8988T (cell line): ENCODE measurements at regions not wholly inside any gene's neighbourhood (a gene's known extent, or its start where the extent isn't known, plus 50 kb on each side); places are given as distances from the start of the nearest gene placed in this dataset.
"Not testable (repeated sequence)": the region's sequence is repeated elsewhere in the genome, so short reads cannot be mapped to it uniquely, and the experiment has no call there.

ENCODE experiments used
- DNase-seq: peaks from one replicate; pipeline ENCODE4 v3.0.0; 2011

GRCh38 chr18:67455890-67456501 lies 60.5 kb downstream of the DSEL start:
- no peak for DNase-seq

- no peak for DNase-seq
Observed at GRCh38 chr18:67453901-67454300, 62.6 kb downstream of the DSEL start.

GRCh38 chr18:67451960-67452359 lies 64.6 kb downstream of the DSEL start:
- no peak for DNase-seq

- not testable (repeated sequence) for DNase-seq
Observed at GRCh38 chr18:67451101-67451500, 65.4 kb downstream of the DSEL start.

- DNase-seq, result no peak
Observed at GRCh38 chr18:67433971-67434370, 82.5 kb downstream of the DSEL start.

- DNase-seq, result no peak
Observed at GRCh38 chr18:67432806-67433205, 83.7 kb downstream of the DSEL start.

GRCh38 chr18:67428805-67429204 lies 87.7 kb downstream of the DSEL start:
- no peak for DNase-seq

GRCh38 chr18:67428158-67428557 lies 88.4 kb downstream of the DSEL start:
- DNase-seq, result no peak

- DNase-seq, result no peak
Observed at GRCh38 chr18:67426486-67426885, 90.0 kb downstream of the DSEL start.

GRCh38 chr18:67425672-67426071 lies 90.8 kb downstream of the DSEL start:
- no peak for DNase-seq

GRCh38 chr18:67421651-67422050 lies 94.9 kb downstream of the DSEL start:
- no peak for DNase-seq

- no peak for DNase-seq
Observed at GRCh38 chr18:67417864-67418523, 98.5 kb downstream of the DSEL start.

GRCh38 chr18:67411116-67411515 lies 105.4 kb downstream of the DSEL start:
- DNase-seq, result no peak

- no peak for DNase-seq
Observed at GRCh38 chr18:67410075-67411070, 106.1 kb downstream of the DSEL start.

GRCh38 chr18:67408240-67408639 lies 108.3 kb downstream of the DSEL start:
- no peak for DNase-seq

- no peak for DNase-seq
Observed at GRCh38 chr18:67406714-67407113, 109.8 kb downstream of the DSEL start.

GRCh38 chr18:67402543-67402942 lies 114.0 kb downstream of the DSEL start:
- DNase-seq, result no peak

- no peak for DNase-seq
Observed at GRCh38 chr18:67400502-67401117, 115.9 kb downstream of the DSEL start.

- no peak for DNase-seq
Observed at GRCh38 chr18:67386032-67386431, 130.5 kb downstream of the DSEL start.

- no peak for DNase-seq
Observed at GRCh38 chr18:67385455-67385854, 131.1 kb downstream of the DSEL start.

GRCh38 chr18:67384057-67384456 lies 132.5 kb downstream of the DSEL start:
- DNase-seq, result not testable (repeated sequence)

- DNase-seq, result no peak
Observed at GRCh38 chr18:67381608-67382150, 134.8 kb downstream of the DSEL start.

GRCh38 chr18:67380867-67381266 lies 135.7 kb downstream of the DSEL start:
- no peak for DNase-seq
